H9 (cell line): ENCODE measurements at regions not wholly inside any gene's neighbourhood (a gene's known extent, or its start where the extent isn't known, plus 50 kb on each side); places are given as distances from the start of the nearest gene placed in this dataset.

ENCODE experiments used
- DNase-seq: peaks from one replicate; pipeline ENCODE4 v3.0.0-alpha.2; 2017
- H2AFZ ChIP-seq: one replicate; pipeline ENCODE4 v1.6.1; 2013; ENCODE audit warnings: mild to moderate bottlenecking, low read length, control low read depth, moderate library complexity
- H2AK5ac ChIP-seq: 2 replicates; pipeline ENCODE4 v1.6.1; 2013; ENCODE audit warnings: low read length, control low read depth, mixed read lengths; ENCODE audit not compliant: insufficient read length
- H2BK120ac ChIP-seq: one replicate; pipeline ENCODE4 v1.6.1; 2013; ENCODE audit warnings: low read depth, mild to moderate bottlenecking, low read length, control low read depth, inconsistent platforms; ENCODE audit not compliant: poor library complexity, severe bottlenecking
- H2BK12ac ChIP-seq: 2 replicates; pipeline ENCODE4 v1.6.1; 2013; ENCODE audit warnings: low read length, control low read depth, mixed read lengths, low read depth; ENCODE audit not compliant: insufficient read length
- H2BK15ac ChIP-seq: 2 replicates; pipeline ENCODE4 v1.6.1; 2013; ENCODE audit warnings: low read depth, low read length, control low read depth
- H2BK20ac ChIP-seq: one replicate; pipeline ENCODE4 v1.6.1; 2013; ENCODE audit warnings: low read depth, mild to moderate bottlenecking, low read length, control low read depth, inconsistent platforms; ENCODE audit not compliant: poor library complexity, severe bottlenecking
- H2BK5ac ChIP-seq: 2 replicates; pipeline ENCODE4 v1.6.1; 2013; ENCODE audit warnings: low read length, control low read depth, mixed read lengths; ENCODE audit not compliant: insufficient read length
- H3K14ac ChIP-seq: 2 replicates; pipeline ENCODE4 v1.6.1; 2013; ENCODE audit warnings: low read length, control low read depth; ENCODE audit not compliant: insufficient read depth
- H3K18ac ChIP-seq: 2 replicates; pipeline ENCODE4 v1.6.1; 2013; ENCODE audit warnings: low read depth, mild to moderate bottlenecking, mixed read lengths, low read length, control low read depth; ENCODE audit not compliant: insufficient read length
- H3K23ac ChIP-seq: 2 replicates; pipeline ENCODE4 v1.6.1; 2013; ENCODE audit warnings: low read length, control low read depth, mixed read lengths, low read depth; ENCODE audit not compliant: insufficient read length
- H3K23me2 ChIP-seq: 2 replicates; pipeline ENCODE4 v1.6.1; 2013; ENCODE audit warnings: low read depth, mild to moderate bottlenecking, mixed read lengths, low read length, control low read depth; ENCODE audit not compliant: insufficient read length, poor library complexity, severe bottlenecking
- H3K27ac ChIP-seq: 2 replicates; pipeline ENCODE4 v1.5.1; 2013; ENCODE audit warnings: low read length, control low read depth, mixed read lengths, low read depth; ENCODE audit not compliant: insufficient read length
- H3K27me3 ChIP-seq: 2 replicates; pipeline ENCODE4 v1.6.1; 2013; ENCODE audit warnings: low read length, control low read depth, inconsistent platforms; ENCODE audit not compliant: insufficient read depth
- H3K4ac ChIP-seq: 2 replicates; pipeline ENCODE4 v1.6.1; 2013; ENCODE audit warnings: low read depth, mild to moderate bottlenecking, control low read depth, inconsistent platforms, low read length, moderate library complexity
- H3K4me1 ChIP-seq: 2 replicates; pipeline ENCODE4 v1.6.1; 2013; ENCODE audit warnings: low read length, control low read depth, inconsistent platforms; ENCODE audit not compliant: insufficient read depth
- H3K4me2 ChIP-seq: 2 replicates; pipeline ENCODE4 v1.6.1; 2013; ENCODE audit warnings: low read length, control low read depth, mixed read lengths; ENCODE audit not compliant: insufficient read length, insufficient read depth
- H3K56ac ChIP-seq: 2 replicates; pipeline ENCODE4 v1.6.1; 2013; ENCODE audit warnings: low read depth, mild to moderate bottlenecking, mixed read lengths, low read length, control low read depth; ENCODE audit not compliant: insufficient read length
- H3K79me1 ChIP-seq: 2 replicates; pipeline ENCODE4 v1.6.1; 2013; ENCODE audit warnings: low read depth, mild to moderate bottlenecking, moderate library complexity, low read length, control low read depth, inconsistent platforms; ENCODE audit not compliant: insufficient read depth, poor library complexity, severe bottlenecking
- H3K79me2 ChIP-seq: 2 replicates; pipeline ENCODE4 v1.6.1; 2013; ENCODE audit warnings: low read length, control low read depth, inconsistent platforms; ENCODE audit not compliant: insufficient read depth
- H3K9ac ChIP-seq: 2 replicates; pipeline ENCODE4 v1.6.1; 2013; ENCODE audit warnings: low read length, control low read depth, mixed read lengths; ENCODE audit not compliant: insufficient read length; ENCODE audit errors: extremely low read depth
- H3K9me3 ChIP-seq: one replicate; pipeline ENCODE4 v1.6.1; 2013; ENCODE audit warnings: low read depth, low read length, inconsistent platforms; ENCODE audit not compliant: control insufficient read depth
- H3T11ph ChIP-seq: one replicate; pipeline ENCODE4 v1.6.1; 2013; ENCODE audit warnings: mild to moderate bottlenecking, low read length, control low read depth, inconsistent platforms
- H4K20me1 ChIP-seq: one replicate; pipeline ENCODE4 v1.6.1; 2013; ENCODE audit not compliant: control insufficient read depth, insufficient read length, insufficient read depth
- H4K5ac ChIP-seq: 2 replicates; pipeline ENCODE4 v1.6.1; 2013; ENCODE audit warnings: low read depth, mild to moderate bottlenecking, mixed read lengths, low read length, control low read depth; ENCODE audit not compliant: insufficient read length
- H4K8ac ChIP-seq: replicated peaks from 2 replicates; pipeline ENCODE4 v1.6.1; 2013; ENCODE audit warnings: low read length, control low read depth, mixed read lengths, low read depth; ENCODE audit not compliant: insufficient read length
- H4K91ac ChIP-seq: 2 replicates; pipeline ENCODE4 v1.6.1; 2013; ENCODE audit warnings: low read depth, mild to moderate bottlenecking, moderate library complexity, mixed read lengths, low read length, control low read depth; ENCODE audit not compliant: insufficient read length
- H3K27ac Mint-ChIP-seq, 3 experiments: 2 replicates in 2 of 3; 3 replicates in 1 of 3; pipeline ENCODE4 v1.8.0; 2020 to 2021; ENCODE audit warnings: mixed read lengths in 3 of 3, mild to moderate bottlenecking in 1 of 3, moderate library complexity in 1 of 3
- H3K27me3 Mint-ChIP-seq: 2 replicates; pipeline ENCODE4 v1.8.0; 2021; ENCODE audit warnings: low read depth, mild to moderate bottlenecking, moderate library complexity, mixed read lengths
- H3K36me3 Mint-ChIP-seq, 3 experiments: 2 replicates in 2 of 3; 3 replicates in 1 of 3; pipeline ENCODE4 v1.8.0; 2020 to 2021; ENCODE audit warnings: low read depth in 3 of 3, mixed read lengths in 3 of 3; ENCODE audit not compliant: insufficient read depth in 1 of 3
- H3K4me1 Mint-ChIP-seq, 2 experiments: 2 replicates each; pipeline ENCODE4 v1.8.0; 2020; ENCODE audit warnings: mixed read lengths in 2 of 2
- H3K4me3 Mint-ChIP-seq, 2 experiments: 2 replicates in 1 of 2; 3 replicates in 1 of 2; pipeline ENCODE4 v1.8.0; 2020 to 2021; ENCODE audit warnings: mild to moderate bottlenecking in 2 of 2, mixed read lengths in 2 of 2, moderate library complexity in 1 of 2
- H3K9me3 Mint-ChIP-seq, 2 experiments: 2 replicates in 1 of 2; 3 replicates in 1 of 2; pipeline ENCODE4 v1.8.0; 2020; ENCODE audit warnings: mild to moderate bottlenecking in 2 of 2, mixed read lengths in 2 of 2, moderate library complexity in 1 of 2
- CTCF ChIP-seq: fragments of 200-600 bp; sonication (generic); conservative IDR thresholded peaks from 3 replicates; pipeline ENCODE4 v1.8.0; 2021; ENCODE audit warnings: antibody characterized with exemption, mild to moderate bottlenecking
- WGBS: extraction: QIAGEN DNeasy Blood & Tissue Kit; methylation state at CpG from one replicate; pipeline ENCODE4 v1.1.7; 2013; ENCODE audit warnings: missing lambda C conversion rate, low lambda C conversion rate, mixed read lengths; ENCODE audit not compliant: insufficient read length; ENCODE audit errors: extremely low coverage; 5-methylcytosine and 5-hydroxymethylcytosine counted together

DNA sequence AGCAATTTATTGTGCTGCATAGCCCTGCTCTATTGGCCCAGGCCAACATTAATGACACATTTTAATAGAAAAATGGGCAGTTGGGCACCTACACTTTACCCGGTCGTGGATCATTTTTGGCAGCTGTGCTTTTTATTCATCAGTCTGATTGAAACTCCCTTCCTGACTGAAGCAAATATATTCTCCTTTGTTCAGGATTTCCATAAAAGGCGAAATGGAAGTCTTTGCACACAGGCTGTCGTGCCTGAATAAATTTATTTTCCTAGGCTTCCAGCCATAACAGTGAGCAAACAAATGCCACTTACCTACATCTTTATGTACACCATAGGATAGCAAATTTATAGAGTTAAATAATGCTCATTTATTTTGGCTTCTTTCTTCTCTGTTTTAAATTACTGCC, 480.7 kb upstream of the DCN start:
- Histone ChIP-seq H3K79me1 (no peaks in the 10 kb centered on the region), H3K18ac (no peak overlapping the region), H2BK15ac (no peak overlapping the region), H2BK5ac (no peak overlapping the region), H3K23ac (no peak overlapping the region), H3K9me3 (no peaks in the 10 kb centered on the region), H3K27ac (no peak overlapping the region), H3K9ac (no peak overlapping the region), H3K27me3 (no peaks in the 10 kb centered on the region), H4K91ac (no peak overlapping the region), H3K23me2 (no peaks in the 10 kb centered on the region), H3T11ph (no peak overlapping the region), H4K8ac (no peak overlapping the region), H2AK5ac (no peak overlapping the region), H2BK20ac (no peak overlapping the region), H3K79me2 (no peaks in the 10 kb centered on the region), H2BK12ac (no peak overlapping the region), H3K4me2 (no peak overlapping the region), H4K5ac (no peak overlapping the region), H2AFZ (no peak overlapping the region), H3K56ac (no peak overlapping the region), H2BK120ac (no peak overlapping the region), H3K4ac (no peak overlapping the region), H4K20me1 (no peaks in the 10 kb centered on the region), H3K14ac (no peak overlapping the region), H3K4me1 (no peaks in the 10 kb centered on the region)
- H3K36me3 Mint-ChIP-seq: no peaks in the 10 kb centered on the region
- no peaks in the 10 kb centered on the region for H3K9me3 Mint-ChIP-seq
- WGBS: no CpG with 5 or more reads among the region's 4 CpGs
- H3K27me3 Mint-ChIP-seq: no peaks in the 10 kb centered on the region
- no peak for TF ChIP-seq CTCF
- H3K4me3 Mint-ChIP-seq: no peak overlapping the region
- H3K4me1 Mint-ChIP-seq: no peaks in the 10 kb centered on the region
- no peak for DNase-seq
- no peak overlapping the region for H3K27ac Mint-ChIP-seq
